ENCODE measurements at regions not wholly inside any gene's neighbourhood (a gene's known extent, or its start where the extent isn't known, plus 50 kb on each side); places are given as distances from the start of the nearest gene placed in this dataset.
"Not testable (repeated sequence)": the region's sequence is repeated elsewhere in the genome, so short reads cannot be mapped to it uniquely, and the experiment has no call there.

DNA sequence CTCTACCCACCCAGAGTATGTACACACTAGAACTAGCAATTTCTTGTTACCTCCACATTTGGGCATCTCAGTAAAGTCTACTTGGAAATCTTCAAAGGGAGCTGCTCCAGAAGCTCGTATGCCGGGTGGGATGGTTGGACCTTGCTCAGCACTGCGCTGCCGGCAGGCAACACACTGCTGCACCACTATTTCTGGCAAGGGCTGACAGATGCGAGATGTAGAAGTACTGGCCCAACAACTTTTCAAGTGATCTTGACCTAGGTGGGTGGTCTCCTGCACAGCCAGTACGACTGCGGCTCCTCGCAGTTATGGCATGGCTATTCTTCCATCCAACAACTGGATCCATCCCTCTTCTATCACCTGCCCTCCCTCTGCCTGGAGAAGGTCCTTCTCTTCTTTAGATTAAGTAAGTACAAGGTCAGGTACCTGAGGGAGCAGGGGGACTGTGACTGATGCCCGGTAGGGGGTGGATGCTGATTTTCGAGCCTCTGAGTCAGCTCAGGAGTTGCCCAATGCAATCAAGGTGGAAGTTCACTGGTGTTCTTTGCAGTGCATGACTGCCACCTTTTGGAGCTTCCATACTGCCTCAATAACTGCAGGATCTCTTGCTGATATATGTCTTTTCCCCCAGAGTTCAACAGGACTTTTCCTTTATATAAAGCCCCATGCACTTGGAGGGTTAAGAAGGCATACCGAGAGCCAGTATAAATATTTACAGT lies 100.4 kb upstream of the SLC1A4 start:
- no peak for DNase-seq

DNA sequence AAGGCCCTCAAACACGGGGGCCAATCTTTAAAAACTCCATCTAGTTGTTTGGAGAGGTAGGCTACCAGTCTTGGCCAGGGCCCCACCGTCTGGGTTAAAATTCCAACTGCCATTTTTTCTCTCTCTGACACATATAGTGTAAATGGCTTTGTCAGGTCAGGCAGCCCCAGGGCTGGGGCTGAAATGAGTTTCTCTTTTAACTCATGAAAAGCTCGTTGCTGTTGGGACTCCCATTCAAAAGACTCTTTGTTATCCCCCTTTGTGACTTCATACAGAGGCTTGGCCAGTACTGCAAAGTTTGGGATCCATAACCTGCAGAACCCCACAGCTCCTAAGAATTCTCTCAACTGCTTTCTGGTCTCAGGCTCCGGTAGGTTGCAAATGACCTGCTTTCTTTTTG lies 99.4 kb upstream of the SLC1A4 start:
- no peak for DNase-seq

DNA sequence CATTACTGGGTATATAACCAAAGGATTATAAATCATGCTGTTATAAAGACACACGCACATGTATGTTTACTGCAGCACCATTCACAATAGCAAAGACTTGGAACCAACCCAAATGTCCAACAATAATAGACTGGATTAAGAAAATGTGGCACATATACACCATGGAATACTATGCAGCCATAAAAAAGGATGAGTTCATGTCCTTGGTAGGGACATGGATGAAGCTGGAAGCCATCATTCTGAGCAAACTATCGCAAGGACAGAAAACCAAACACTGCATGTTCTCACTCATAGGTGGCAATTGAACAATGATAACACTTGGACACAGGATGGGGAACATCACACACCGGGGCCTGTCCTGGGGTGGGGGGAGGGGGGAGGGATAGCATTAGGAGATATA lies 92.6 kb upstream of the SLC1A4 start:
- DNase-seq: not testable (repeated sequence)

DNA sequence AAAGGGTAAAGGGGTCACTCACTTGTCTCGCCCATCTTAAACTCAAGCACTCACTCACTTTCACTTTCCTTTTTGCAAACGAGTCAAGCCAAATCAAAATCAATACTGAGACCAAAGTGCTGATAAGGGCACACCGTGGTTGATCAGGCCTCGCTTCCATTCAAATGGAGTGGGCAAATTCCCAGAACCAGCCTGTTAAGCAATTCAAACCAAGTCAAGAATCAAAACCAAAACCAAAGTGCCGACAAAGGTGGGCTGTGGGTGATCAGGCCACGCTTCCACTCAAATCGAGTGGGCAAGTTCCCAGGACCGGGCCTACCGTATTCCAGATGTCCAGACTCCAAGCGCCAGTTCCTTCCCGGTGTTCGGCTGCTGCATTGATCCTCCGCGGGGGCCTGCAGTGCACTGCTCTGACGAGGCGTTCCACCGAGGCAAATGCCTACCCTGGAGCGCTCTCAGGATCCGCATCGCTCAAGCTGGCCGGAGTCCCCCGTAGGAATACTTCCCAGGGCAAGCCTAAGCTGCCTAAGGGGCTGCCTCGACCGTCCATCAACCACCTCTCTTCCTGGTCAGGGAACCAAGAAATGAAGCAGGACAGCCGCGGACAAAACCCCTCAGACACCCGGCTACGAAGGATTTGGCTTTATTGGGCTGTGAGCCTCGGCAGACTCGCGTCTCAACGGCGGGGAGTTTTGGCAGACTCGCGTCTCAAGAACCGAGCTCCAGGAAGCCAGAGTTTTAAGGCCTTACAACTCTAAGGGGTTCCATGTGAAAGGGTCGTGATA lies 89.9 kb upstream of the SLC1A4 start:
- no peak for DNase-seq

DNA sequence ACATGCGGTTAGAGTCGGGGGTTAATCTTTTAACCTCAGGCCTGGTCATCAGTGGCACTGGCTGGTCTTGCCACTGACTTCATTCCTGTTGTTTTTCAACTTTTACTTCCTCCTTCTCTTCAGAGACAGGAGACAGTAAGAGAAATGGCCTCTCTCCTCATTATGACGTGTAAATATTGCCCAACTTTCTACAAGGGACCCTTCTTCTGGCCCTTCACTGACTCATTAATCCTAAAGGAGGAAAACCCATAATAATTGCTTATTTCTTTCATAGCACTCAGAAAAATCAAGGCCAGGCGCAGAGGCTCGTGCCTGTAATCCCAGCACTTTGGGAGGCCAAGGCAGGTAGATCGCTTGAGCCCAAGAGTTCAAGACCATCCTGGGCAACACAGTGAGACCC lies 89.3 kb upstream of the SLC1A4 start:
- not testable (repeated sequence) for DNase-seq

DNA sequence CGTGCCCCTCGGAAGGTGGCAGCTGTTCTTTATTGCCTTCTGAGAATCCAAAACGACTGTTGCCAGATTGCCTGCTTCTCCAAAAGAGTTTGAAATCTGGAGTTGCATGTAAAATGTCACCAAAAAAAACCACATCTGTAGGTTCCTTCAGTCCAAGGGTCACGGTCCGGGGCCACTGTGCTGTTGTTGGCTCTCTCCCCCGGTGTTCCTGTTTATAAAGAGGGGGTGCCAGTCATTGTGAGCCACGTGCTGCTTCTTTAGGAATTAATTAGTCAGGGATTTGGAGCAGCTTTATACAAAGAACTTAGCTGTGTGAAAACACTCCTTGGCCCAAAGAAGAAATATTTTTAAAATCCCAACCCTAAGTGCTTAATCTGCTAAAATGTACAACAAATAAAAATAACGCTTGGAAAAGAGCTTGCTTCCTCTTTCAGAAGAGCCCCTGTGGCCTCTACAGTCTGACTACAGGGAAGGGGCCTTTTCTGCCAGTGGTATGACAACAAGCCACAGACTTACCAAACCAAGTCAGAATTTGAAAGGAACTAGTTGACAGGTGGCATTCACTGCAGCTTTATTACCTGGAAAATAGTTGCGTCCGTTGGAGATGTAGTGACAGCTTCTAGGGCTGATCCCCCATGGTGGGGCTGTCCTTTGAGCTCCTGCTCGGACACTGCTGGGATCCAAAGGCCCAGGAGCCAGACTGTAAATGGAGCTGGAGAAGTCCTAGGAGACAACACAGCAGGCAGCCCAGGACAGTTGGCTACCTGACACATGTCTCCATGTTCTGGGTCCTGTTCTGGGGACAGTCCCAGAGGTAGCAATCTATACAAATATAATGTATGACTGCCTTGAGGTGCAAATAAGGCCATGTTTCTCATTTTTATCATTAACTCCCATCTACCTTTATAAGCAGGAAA lies 84.5 kb upstream of the SLC1A4 start:
- no peak for DNase-seq

DNA sequence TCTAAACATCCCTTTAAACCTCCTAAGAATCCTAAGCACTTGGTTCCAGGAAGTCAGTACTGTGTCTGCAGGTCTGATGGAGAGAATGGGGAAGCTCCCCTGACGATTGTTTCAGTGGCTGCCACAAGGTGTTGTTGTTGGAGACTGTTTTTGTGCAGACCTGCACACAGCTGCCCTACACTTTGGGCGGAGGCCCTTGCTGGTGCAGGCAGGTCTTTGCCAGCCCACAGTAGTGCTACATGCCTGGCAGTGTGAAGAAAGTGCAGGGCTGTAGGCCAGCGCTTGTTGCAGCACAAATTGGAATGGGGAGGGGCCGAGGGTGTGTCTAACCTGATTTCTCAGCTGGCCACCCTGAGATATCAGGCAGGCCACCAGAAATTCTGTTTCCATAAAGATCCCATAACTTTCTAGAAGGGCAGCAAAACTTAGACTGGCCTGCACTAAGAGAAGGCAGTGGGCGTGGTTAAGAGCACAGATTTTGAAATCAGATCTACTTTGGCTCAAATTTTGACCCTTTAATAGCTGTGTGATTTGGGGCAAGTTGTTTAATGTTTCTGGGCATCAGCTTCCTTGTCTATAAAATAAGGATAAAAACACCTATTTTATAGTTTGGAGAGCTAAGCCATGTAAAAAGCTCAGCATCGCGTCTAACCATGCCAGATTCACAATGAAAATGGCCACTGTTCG lies 83.7 kb upstream of the SLC1A4 start:
- DNase-seq: no peak

DNA sequence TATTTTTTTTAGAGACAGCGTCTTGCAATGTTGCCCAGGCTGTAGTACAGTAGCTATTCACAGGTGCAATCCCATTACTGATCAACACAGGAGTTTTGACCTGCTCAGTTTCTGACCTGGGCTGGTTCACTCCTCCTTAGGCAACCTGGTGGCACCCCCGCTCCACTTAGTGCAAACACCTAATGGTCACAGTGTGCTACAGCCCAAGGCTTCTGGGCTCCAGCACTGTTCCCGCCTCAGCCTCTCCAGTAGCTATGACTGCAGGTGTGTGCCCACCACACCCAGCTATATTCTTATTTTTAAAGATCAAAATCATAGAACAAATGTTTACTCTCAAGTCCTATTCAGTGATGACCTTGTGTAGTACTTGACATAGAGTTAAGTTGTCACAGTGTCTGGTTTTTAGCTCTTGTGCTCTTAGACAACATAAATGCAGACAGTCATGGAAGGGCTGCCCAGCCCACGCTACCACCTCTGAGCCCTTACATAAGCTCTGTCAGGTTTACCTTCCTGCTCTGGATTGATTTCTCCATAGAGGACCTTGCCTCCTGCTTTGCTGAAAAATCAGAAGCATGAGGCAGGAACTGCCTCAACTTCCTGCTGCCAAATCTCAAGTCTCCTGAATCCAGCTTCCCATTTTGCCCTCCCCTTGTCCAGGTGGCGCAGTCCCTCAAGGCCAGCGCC lies 82.2 kb upstream of the SLC1A4 start:
- no peak for DNase-seq

DNA sequence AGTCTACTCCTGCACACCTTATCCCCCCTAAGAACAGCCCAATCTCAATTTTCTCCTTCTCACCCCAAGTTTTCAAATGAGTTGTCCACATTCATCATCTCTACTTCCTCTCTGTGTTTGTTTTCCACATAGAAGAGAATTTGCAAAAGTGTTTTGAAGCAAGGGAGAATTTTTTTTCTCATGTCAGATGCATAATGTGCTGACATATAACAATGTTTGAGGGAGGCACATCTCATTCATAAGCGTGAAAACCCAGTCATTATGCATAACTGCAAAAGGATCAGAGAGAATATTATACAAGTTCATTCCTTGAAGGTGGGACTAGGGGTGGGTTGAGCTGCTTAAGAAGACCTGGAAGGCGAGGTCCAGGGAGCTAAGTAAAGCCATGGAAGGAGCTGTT lies 80.8 kb upstream of the SLC1A4 start:
- DNase-seq: no peak

DNA sequence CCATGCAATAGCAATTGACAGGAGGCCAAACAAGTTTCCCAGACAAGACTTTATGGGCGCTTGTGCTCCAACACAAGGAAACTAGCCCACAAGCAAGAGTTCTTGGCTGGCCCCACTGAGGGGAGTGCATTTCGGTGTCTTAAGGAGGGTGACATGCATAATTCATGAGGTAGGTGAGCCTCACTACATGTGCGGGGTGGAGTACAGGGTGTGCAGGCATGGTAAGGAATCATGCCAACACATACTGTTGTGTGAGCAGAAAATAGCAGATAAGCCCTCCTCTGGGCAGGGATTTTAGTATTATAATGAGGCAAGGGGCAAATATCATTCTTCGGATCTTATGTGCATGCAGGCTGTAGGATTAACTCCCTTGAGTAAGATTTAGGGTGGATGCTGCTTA lies 78.7 kb upstream of the SLC1A4 start:
- DNase-seq: no peak

DNA sequence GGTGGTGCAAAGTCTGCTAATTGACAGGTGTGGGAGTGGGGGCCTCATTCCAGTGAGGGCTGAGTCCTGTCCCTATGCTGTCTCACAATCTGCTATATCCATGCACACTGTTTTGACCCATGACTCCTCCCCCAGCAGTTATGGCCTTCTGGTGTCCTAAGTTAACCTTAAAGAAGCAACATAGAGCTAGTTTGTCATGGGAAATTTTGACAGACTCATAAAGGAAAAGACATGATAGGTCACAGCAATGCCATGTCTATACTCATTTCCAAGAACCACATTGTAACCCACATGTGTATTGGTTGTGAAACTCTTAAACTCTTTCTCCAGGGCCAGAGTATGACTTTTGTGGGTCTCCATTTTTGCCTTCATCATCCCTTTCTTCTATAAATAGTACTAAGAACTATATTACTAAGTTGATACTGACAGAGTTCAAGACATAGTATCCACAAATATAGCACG lies 78.2 kb upstream of the SLC1A4 start:
- no peak for DNase-seq

DNA sequence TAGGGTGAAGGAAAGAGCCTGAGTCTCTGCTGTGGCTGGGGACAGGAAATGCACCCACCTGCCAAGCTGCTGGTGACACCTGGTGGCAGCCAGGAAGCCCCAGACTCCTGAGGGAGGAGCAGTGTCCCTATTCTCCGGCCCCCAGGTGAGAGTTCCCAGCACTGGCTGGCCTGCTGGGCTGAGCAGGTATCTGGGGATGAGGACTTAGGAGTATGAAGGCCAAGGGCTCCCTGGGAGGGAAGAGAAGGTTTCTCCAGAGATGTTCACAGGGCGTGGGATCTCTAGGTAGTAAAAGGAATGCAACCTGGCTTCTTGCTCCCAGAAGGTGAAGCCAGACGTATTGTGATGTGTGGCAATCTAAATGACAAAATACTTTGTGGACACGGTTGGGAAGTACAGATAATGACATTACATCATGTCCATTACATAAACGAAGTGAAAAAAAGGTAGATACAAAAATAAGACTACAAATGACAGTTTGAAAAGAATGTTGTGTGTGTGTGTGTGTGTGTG lies 75.8 kb upstream of the SLC1A4 start:
- peak; percentile 17 for DNase-seq

DNA sequence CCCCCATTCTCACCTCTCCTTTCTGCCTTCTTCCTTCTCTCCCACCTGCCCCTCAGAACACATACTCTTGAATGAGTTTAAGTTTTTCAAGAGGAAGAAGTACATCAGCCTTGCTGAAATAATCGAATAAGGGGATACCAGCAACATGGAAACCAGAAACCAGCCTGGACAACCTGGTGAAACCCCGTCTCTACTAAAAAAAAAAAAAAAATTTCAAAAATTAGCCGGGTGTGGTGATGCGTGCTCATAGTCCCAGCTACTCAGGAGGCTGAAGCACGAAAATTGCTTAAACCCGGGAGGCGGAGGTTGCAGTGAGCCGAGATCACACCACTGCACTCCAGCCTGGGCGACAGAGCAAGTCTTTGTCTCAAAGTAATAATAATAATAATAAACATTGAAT lies 75.0 kb upstream of the SLC1A4 start:
- DNase-seq: no peak

DNA sequence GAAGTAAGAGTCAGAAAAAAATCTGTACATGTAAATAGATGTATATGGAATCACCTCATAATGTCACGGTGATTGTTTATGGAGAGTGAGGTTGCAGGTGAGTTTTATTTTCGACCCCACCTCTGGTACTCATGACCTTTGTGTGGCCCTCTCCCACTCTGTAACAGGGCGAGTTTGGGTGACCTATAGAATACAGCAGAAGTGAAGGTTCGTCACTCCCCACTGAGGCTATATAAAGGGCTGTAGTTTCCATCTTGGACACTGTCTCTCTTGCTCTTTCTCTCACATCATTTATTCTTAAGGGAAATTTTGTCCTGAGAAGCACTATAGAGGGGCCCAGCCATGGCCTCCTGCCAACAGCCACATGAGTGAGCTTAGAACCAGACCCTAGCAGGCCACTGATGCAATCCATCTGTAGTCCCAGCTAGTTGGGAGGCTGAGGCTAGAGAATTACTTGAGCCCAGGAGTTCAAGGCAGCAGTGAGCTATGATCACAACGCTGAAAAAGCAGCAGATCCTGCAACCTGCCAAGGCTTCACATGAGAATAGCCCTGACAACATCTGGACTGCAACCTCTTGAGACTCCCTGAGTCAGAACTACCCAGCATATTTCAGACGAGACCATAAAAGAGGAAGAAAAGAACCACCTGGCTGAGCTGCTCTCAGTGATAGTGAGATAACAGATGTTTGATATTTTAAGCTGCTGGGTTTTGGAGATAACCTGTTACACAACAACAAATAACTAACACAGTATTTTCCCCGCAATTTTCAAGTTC lies 74.3 kb upstream of the SLC1A4 start:
- DNase-seq: peak; percentile 63

DNA sequence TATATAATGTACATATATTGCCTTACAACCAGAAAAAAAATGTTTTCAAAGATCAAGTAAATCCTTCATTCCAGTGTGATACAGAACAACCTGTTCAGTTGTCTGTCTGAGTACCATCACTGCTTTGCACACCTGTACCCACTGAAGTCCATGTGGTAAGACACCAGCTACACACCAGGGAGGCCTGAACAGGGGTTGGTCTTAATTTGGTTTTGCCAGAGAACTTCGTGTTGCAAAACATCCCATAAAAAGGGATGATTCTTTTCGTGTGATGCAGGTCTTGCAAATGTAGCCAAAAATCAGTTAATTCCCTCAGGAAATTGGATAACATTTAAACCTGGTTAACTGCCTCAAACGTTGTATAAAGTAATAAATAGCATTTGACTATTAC lies 73.7 kb upstream of the SLC1A4 start:
- DNase-seq: no peak

DNA sequence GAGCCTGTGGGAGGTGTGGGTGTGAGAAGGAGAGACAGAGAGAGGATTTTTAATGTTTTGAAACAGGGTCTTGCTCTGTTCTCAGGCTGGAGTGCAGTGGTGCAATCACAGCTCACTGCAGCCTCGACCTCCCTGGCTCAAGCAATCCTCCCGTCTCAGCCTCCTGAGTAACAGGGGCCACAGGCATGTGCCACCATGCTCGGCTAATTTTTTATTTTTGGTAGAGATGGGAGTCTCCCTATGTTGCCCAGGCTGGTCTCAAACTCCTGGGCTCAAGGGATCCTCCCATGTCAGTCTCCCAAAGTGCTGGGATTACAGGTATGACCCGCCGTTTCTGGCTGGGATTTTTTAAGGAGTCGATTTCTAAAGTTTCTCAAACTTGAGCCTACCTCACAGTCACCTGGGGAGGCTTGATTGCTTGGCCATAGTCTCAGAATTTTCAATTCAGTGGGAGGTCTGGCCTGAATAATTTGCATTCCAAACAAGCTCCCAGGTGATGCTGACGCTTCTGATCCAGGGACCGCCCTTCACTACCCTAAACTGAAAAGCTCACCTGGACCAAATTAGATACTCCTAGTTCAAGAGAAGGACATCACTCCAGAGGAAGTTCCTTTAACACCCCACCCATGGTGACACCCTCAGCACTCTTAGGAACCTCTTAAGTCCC lies 70.8 kb upstream of the SLC1A4 start:
- no peak for DNase-seq

DNA sequence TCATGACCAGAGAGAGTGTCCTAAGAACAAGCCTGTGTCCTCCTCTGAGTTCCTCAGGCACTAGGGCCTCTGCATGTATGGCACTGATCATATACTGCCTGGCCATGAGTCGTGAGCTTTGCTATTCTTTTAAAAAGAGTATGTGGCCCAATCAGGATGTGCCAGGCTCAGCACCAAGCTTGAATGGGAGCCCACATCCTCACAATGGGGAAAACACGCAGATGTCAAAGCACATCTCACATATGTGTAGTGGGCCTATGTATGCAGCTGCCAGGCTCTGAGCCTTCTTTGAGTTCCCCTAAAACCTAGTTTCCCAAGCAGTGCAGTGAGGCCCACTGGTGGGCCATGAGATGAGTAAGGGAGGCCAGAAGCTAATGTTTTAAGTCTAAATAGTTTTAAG lies 69.9 kb upstream of the SLC1A4 start:
- no peak for DNase-seq

DNA sequence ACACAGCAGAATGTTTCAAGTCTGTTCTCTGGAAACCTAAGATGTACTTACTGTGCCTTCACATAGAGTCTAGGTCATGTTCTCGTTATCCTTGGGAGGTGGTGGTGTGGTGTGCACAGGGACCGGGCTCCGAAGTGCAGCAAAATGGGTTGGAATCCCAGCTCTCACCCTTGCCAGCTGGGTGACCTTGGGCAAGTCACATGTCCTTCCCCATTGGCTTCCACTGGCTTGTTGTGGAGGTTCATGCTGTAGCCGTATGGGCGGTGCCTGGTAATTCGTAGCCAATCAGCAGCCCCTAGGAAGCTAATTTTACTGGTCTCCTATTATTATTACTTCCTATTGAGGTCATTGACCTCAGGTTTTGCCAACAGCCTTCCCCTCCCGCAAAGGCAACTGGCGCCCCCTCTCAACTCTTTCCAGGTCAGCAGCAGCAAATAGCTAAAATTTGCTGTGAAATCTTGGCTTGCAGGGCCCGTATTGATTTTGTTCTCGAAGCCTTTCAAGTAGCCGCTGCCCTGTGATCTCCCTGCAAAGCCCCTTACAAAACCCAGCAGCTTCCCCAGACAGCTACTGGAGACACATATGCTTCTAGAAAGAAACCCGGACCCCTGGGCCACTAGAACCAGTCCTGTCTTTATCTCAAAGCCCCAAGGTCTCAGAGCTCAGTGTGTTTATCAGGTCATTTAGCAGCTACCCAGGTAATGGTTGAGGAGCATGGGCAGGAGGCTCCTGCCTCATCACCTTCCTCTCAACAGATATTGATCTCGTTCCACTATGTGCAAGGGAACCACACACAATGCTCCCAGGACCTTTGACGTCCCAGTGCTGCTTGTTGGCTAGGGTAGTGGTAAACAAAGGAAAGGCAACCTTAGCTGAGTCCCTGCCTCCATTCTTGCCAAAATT lies 66.5 kb upstream of the SLC1A4 start:
- no peak for DNase-seq

DNA sequence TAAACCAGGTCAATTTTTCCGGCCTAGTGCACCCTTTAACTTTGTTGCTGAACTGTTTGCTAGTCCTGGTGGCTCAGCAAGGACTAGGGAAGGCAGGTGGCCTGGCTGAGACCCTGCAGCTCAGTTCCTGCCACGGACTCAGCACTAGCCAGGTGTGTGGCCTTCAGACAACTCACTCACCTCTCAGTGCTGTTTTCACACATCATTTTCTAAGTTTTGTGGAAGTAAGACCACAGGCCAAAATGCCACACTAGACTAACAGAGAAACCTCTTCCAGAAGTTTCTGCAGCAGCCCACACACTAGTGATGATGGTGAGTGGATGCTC lies 65.9 kb upstream of the SLC1A4 start:
- no peak for DNase-seq
